PC-3 (cell line): ENCODE measurements at regions not wholly inside any gene's neighbourhood (a gene's known extent, or its start where the extent isn't known, plus 50 kb on each side); places are given as distances from the start of the nearest gene placed in this dataset.
A peak's percentile ranks its signal among the peaks of the same experiment; 100 is the strongest.

Experiments
- ATAC-seq: fragments of 200-7000 bp; cut with Tn5 transposase; 2 replicates; pipeline ENCODE4 v1.9.1; 2020; ENCODE audit warnings: mild to moderate bottlenecking, moderate library complexity
- BruUV-seq: library from RNA; stranded (reverse); fragments of 400-500 nt; replicated peaks from 2 replicates; lab custom pipeline; 2021; lab: Mats Ljungman, UMichigan
- CTCF ChIA-PET: fragments of 300-600 bp; sonication (Branson Sonifier 250); formaldehyde crosslinking; loops from one replicate; lab custom pipeline; 2022; ENCODE audit warnings: antibody characterized with exemption; lab: Charles Lee
- POLR2A ChIA-PET: fragments of 300-600 bp; sonication (Branson Sonifier 250); formaldehyde crosslinking; loops from one replicate; lab custom pipeline; 2022; ENCODE audit warnings: antibody characterized with exemption; ENCODE audit not compliant: unreplicated experiment; lab: Charles Lee
- DNase-seq: peaks from one replicate; pipeline ENCODE4 v3.0.0-alpha.2; 2015
- H2AFZ ChIP-seq: fragments of 300-600 bp; sonication (generic); 2 replicates; pipeline ENCODE4 v1.6.0; 2016; ENCODE audit warnings: antibody characterized with exemption, low read length
- H3F3A ChIP-seq: fragments of 300-600 bp; sonication (generic); one replicate; pipeline ENCODE4 v1.6.0; 2017; ENCODE audit warnings: antibody characterized with exemption, low read length, control low read depth, mild to moderate bottlenecking; ENCODE audit not compliant: unreplicated experiment
- H3K27ac ChIP-seq: fragments of 300-600 bp; sonication (generic); 2 replicates; pipeline ENCODE4 v1.5.1; 2016; ENCODE audit warnings: mild to moderate bottlenecking, low read length
- H3K27me3 ChIP-seq: fragments of 300-600 bp; sonication (generic); 2 replicates; pipeline ENCODE4 v1.6.1; 2016; ENCODE audit warnings: low read length, mixed read lengths
- H3K36me3 ChIP-seq: fragments of 300-600 bp; sonication (generic); 2 replicates; pipeline ENCODE4 v1.6.1; 2016; ENCODE audit warnings: low read depth, mixed run types, low read length, mixed read lengths
- H3K4me1 ChIP-seq: fragments of 300-600 bp; sonication (generic); 2 replicates; pipeline ENCODE4 v1.5.1; 2016; ENCODE audit warnings: low read length; ENCODE audit not compliant: insufficient read depth
- H3K4me2 ChIP-seq: fragments of 300-600 bp; sonication (generic); 2 replicates; pipeline ENCODE4 v1.6.0; 2016; ENCODE audit warnings: low read length
- H3K4me3 ChIP-seq: fragments of 300-600 bp; sonication (generic); 2 replicates; pipeline ENCODE4 v1.5.1; 2016; ENCODE audit warnings: mild to moderate bottlenecking, low read length, mixed read lengths
- H3K79me2 ChIP-seq: fragments of 300-600 bp; sonication (generic); 2 replicates; pipeline ENCODE4 v1.6.1; 2017; ENCODE audit warnings: low read length, mixed read lengths
- H3K9ac ChIP-seq: fragments of 300-600 bp; sonication (generic); 2 replicates; pipeline ENCODE4 v1.6.0; 2016; ENCODE audit warnings: mild to moderate bottlenecking, low read length
- H3K9me2 ChIP-seq: fragments of 300-600 bp; sonication (generic); replicated peaks from 2 replicates; pipeline ENCODE4 v1.6.1; 2016; ENCODE audit warnings: mixed run types, low read length, mixed read lengths
- H3K9me3 ChIP-seq: fragments of 300-600 bp; sonication (generic); 2 replicates; pipeline ENCODE4 v1.6.1; 2016; ENCODE audit warnings: low read length, mixed read lengths
- H4K20me1 ChIP-seq: fragments of 300-600 bp; sonication (generic); 2 replicates; pipeline ENCODE4 v1.6.1; 2016; ENCODE audit warnings: low read length, mixed read lengths
- CTCF ChIP-seq: fragments of 300-600 bp; sonication (generic); conservative IDR thresholded peaks from 2 replicates; pipeline ENCODE4 v1.5.1; 2017; ENCODE audit warnings: antibody characterized with exemption, low read depth, mild to moderate bottlenecking, low read length
- EZH2 ChIP-seq: fragments of 300-600 bp; sonication (generic); IDR thresholded peaks from one replicate; pipeline ENCODE4 v1.6.1; 2017; ENCODE audit warnings: antibody characterized with exemption, mild to moderate bottlenecking, low read length; ENCODE audit not compliant: unreplicated experiment
- EZH2phosphoT487 ChIP-seq: fragments of 300-600 bp; sonication (generic); IDR thresholded peaks from 2 replicates; pipeline ENCODE4 v1.6.1; 2018; ENCODE audit warnings: mild to moderate bottlenecking, antibody characterized with exemption, low read length, borderline replicate concordance
- intact Hi-C: fragments of 100-400 bp; cut with micrococcal nuclease; formaldehyde crosslinking; loops from 2 replicates; pipeline ENCODE4 v1.9.0; 2023

GRCh38 chr20:11261533-11262000 is 587.8 kb upstream of the JAG1 start:
- Histone ChIP-seq H3K9me3 (no peaks in the 10 kb centered on the region), H3K4me2 (peak overlapping the region; percentile 6; the same call in 1 of the 2 replicates), H3K4me3 (no peak overlapping the region), H3K79me2 (no peaks in the 10 kb centered on the region), H3K9ac (no peak overlapping the region), H3K4me1 (peaks cover 21% of the 10 kb centered on the region), H3K27ac (peak overlapping the region; percentile 35), H2AFZ (peak overlapping the region; percentile 29; the same call in 1 of the 2 replicates), H3K27me3 (no peaks in the 10 kb centered on the region), H4K20me1 (no peaks in the 10 kb centered on the region), H3K9me2 (no peaks in the 10 kb centered on the region), H3F3A (peaks cover 1% of the 10 kb centered on the region), H3K36me3 (no peaks in the 10 kb centered on the region)
- TF ChIP-seq EZH2 (no peak), CTCF (no peak), EZH2phosphoT487 (no peak)
- DNase-seq (peak; percentile 72), ATAC-seq (peak; percentile 54)
- intact Hi-C loops = loop anchor here (10.0 kb wide), 1 partner anchor 257 kb away; no protein-coding TSS in a partner anchor
- no TSS peak for BruUV-seq
- POLR2A ChIA-PET = no interaction called here
- CTCF ChIA-PET = no interaction called here

- Histone ChIP-seq H2AFZ (peak overlapping the region; percentile 60), H3K9me2 (no peaks in the 10 kb centered on the region), H3K4me1 (peaks cover 32% of the 10 kb centered on the region), H3F3A (peaks cover 7% of the 10 kb centered on the region), H3K36me3 (no peaks in the 10 kb centered on the region), H3K79me2 (no peaks in the 10 kb centered on the region), H3K9ac (peak overlapping the region; percentile 60), H3K9me3 (no peaks in the 10 kb centered on the region), H3K27ac (peak overlapping the region; percentile 93), H3K4me2 (peak overlapping the region; percentile 78), H3K27me3 (no peaks in the 10 kb centered on the region), H3K4me3 (peak overlapping the region; percentile 50; the same call in 1 of the 2 replicates), H4K20me1 (no peaks in the 10 kb centered on the region)
- TF ChIP-seq CTCF = no peak
- POLR2A ChIA-PET = interaction anchor here (0.6 to 0.9 kb wide), 3 partner anchors 592 to 647 kb away, joined by 5 to 9 read pairs (median 5); no protein-coding TSS in a partner anchor
- ATAC-seq (peak; percentile 43), DNase-seq (peak; percentile 79)
- intact Hi-C loops = loop anchor here (2.0 to 10.0 kb wide), 5 partner anchors 60 to 834 kb away; partner anchors contain the start of gene MKKS
- no TSS peak for BruUV-seq
- CTCF ChIA-PET = interaction anchor here (0.6 to 1.8 kb wide), 4 partner anchors 61 to 592 kb away, joined by 3 to 10 read pairs (median 5); partner anchors contain the start of gene JAG1
Measured at GRCh38 chr20:11266571-11266970, 592.8 kb upstream of the JAG1 start.
